ENCODE measurements at regions not wholly inside any gene's neighbourhood (a gene's known extent, or its start where the extent isn't known, plus 50 kb on each side); places are given as distances from the start of the nearest gene placed in this dataset.
A peak's percentile ranks its signal among the peaks of the same experiment; 100 is the strongest.

- no peak overlapping the region for H3K27ac ChIP-seq
- peak; percentile 24 for DNase-seq (ENCODE audit: low spot score)
- no peak overlapping the region for H3K4me3 ChIP-seq
- no peak for TF ChIP-seq CTCF (IDR thresholded peaks at IDR 0.05)
Measured at GRCh38 chr2:11012131-11012693, 100.5 kb downstream of the KCNF1 start.

- Histone ChIP-seq H3K27ac (no peak overlapping the region), H3K4me3 (no peak overlapping the region)
- DNase-seq (ENCODE audit: low spot score): peak; percentile 29
- no peak for TF ChIP-seq CTCF (IDR thresholded peaks at IDR 0.05)
Measured at GRCh38 chr2:11013196-11013595, 101.5 kb downstream of the KCNF1 start.

DNA sequence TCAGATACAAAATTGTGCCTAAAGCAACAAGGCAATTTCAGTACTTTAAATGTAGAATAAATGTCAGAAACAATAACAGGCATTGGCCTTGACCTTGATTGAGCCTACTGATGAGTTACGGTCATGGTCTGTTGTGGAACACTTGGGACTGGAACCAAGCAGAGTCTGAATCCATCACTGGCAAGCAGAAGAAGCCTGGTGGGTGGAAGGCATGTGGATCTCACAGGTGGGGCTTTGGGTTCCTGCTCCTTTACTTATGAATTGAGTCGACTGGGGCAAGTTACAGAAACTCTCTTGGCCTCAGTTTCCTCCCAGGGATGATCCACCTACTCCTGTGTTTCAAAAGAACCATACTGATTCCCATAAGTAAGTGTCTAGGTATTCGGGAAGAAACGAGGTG lies 102.3 kb downstream of the KCNF1 start:
- Histone ChIP-seq H3K4me3 (no peak overlapping the region), H3K27ac (no peak overlapping the region)
- DNase-seq (ENCODE audit: low spot score): peak; percentile 45
- TF ChIP-seq CTCF (IDR thresholded peaks at IDR 0.05): no peak

- no peak for DNase-seq (ENCODE audit: low spot score)
- Histone ChIP-seq H3K4me3 (no peak overlapping the region), H3K27ac (no peak overlapping the region)
- no peak for TF ChIP-seq CTCF (IDR thresholded peaks at IDR 0.05)
Measured at GRCh38 chr2:11016735-11017388, 105.1 kb downstream of the KCNF1 start.

DNA sequence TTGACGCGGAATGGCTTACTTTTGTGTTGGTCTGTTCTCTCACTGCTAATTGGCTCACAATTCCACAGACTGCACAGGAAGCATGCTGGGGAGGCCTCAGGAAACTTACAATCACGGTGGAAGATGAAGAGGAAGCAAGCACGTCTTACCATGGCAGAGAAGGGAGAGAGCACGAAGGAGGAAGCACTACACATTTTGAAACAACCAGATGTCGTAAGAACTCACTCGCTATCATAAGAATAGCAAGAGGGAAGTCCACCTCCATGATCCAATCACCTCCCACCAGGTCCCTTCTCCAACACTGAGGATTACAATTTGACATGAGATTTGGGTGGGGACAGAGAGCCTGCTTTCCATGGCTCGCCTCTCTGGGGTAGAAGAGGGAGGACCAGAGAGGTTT lies 106.2 kb downstream of the KCNF1 start:
- TF ChIP-seq CTCF (IDR thresholded peaks at IDR 0.05): no peak
- no peak overlapping the region for H3K4me3 ChIP-seq

DNA sequence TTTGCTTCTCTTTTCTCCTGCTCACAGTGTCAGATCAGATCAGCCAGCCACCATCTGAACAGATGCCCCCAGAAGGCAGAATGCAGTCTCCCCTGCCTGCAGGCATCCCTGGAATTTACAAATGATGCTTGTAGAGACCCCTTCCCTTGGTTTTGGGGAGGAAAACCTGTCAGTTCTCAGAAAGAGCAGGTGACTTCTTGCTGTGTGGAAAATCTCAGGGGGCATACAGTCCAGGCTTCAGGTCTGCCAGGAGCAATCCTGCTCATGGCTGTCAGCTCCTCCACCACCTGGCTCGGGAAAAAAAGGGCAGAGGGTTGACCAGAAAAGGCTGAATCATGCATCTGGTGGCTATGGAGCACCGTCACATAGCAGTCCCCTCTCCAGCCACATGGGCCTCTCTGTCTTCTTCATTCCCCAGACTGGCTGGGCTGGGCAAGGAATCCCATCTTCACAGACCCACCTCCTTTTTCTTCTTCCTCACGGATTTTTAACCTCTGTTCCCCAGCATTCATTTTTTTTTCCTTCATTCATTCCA lies 107.0 kb downstream of the KCNF1 start:
- TF ChIP-seq CTCF (IDR thresholded peaks at IDR 0.05): no peak
- Histone ChIP-seq H3K27ac (no peak overlapping the region), H3K4me3 (no peak overlapping the region)
- no peak for DNase-seq (ENCODE audit: low spot score)

More for the DNA sequence above, 106.2 kb downstream of the KCNF1 start:
- no peak overlapping the region for H3K27ac ChIP-seq
- DNase-seq (ENCODE audit: low spot score): no peak

DNA sequence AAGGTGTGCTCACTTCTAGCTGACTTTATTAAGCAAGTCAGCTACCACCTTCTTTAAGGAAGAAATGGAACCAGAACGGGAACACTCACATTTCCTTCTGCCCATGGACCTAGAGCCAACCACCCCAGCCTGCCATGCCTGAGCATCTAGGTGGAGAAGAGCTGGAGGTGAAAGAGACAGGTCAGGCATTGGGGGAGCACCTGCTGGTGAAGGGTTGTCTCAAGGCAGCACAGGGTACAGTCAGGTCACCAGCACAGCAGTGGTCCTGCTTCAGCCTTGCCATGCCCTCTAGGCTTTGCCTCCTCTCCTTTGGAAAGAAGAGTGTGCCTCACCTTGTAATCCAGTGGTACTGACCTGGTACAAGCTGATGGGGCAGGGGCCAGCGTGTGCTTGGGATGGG lies 107.9 kb downstream of the KCNF1 start:
- Histone ChIP-seq H3K4me3 (no peak overlapping the region), H3K27ac (no peak overlapping the region)
- no peak for TF ChIP-seq CTCF (IDR thresholded peaks at IDR 0.05)
- DNase-seq (ENCODE audit: low spot score): no peak
